ENCODE measurements at regions not wholly inside any gene's neighbourhood (a gene's known extent, or its start where the extent isn't known, plus 50 kb on each side); places are given as distances from the start of the nearest gene placed in this dataset.

DNA sequence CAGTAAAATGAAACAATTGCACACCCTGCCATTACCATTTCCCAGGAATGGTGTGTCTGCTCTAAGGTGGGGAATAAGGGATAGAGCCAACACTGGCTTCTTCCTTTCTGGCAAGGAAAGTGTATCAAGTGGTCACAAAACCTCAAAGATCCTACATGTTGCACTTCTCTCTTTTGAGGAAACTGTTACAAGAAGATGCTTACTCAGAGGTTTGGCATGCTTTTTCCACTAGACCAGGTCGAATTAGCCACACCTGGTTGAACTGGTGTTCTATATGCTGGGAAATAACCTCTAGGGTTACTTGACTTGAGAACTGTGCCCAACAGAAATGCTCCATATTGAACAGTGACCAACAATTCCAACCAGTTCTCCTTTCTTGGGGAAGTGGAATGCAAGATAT lies 102.9 kb downstream of the LRRN1 start:
- ATAC-seq (no peak), DNase-seq (no peak)
- no peak for TF ChIP-seq CTCF (IDR thresholded peaks at IDR 0.05)
- Histone ChIP-seq H3K4me3 (no peak overlapping the region), H3K9me3 (no peaks in the 10 kb centered on the region), H3K36me3 (ENCODE audit: low read depth) (no peaks in the 10 kb centered on the region), H3K4me1 (ENCODE audit: low read depth) (no peaks in the 10 kb centered on the region)
- intact Hi-C loops (cut with DNase I, micrococcal nuclease): no loop called here

- ATAC-seq: no peak
- intact Hi-C loops (cut with DNase I, micrococcal nuclease): no loop called here
- no peak for TF ChIP-seq CTCF (IDR thresholded peaks at IDR 0.05)
Observed at GRCh38 chr3:3906171-3906570, 106.9 kb downstream of the LRRN1 start.

DNA sequence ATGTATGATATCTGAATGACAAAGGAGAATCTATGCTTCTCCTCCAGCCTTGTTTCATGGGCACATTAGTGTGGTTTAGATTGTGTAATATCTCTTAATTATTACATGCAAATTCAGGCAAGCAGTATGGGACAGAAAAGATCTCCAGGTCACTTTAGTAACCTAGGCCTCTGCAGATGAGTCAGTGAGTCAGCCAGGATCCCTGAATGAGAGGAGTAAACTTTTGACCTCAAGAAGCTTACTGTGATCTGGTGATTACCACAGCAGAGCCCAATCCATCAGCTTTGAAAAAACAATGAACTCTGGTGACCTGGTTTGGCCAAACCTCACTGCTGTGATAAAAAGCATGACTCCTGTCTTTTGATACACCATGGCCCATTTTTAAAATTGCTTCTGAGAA lies 107.8 kb downstream of the LRRN1 start:
- no peak for ATAC-seq
- intact Hi-C loops (cut with DNase I, micrococcal nuclease): no loop called here
- H3K9me3 ChIP-seq: no peaks in the 10 kb centered on the region
- H3K4me3 ChIP-seq: no peak overlapping the region
- no peak for TF ChIP-seq CTCF (IDR thresholded peaks at IDR 0.05)
- no peaks in the 10 kb centered on the region for H3K36me3 ChIP-seq (ENCODE audit: low read depth)
- no peaks in the 10 kb centered on the region for H3K4me1 ChIP-seq (ENCODE audit: low read depth)
- DNase-seq: no peak

More at GRCh38 chr3:3906171-3906570, 106.9 kb downstream of the LRRN1 start:
- DNase-seq: no peak
- Histone ChIP-seq H3K4me1 (ENCODE audit: low read depth) (no peaks in the 10 kb centered on the region), H3K4me3 (no peak overlapping the region), H3K36me3 (ENCODE audit: low read depth) (no peaks in the 10 kb centered on the region), H3K9me3 (no peaks in the 10 kb centered on the region)

DNA sequence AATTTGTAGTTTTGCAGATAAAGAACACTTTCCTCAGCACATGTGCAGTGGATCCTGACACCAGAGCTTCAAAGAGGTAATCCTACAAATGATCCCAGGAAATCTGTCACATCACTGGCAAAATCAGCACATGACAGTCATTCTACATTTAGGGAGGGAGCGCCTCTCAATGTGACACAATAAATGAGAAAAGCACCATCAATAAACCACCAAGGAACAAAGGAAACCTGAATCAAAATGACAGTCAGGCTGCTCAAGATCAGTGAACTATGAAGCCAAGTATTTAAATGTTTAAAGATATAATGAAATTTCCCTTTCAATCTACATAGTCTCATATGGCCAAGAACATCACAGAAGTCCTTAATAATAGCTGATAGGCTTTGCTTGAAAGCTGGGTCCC lies 119.5 kb downstream of the LRRN1 start:
- no peaks in the 10 kb centered on the region for H3K4me1 ChIP-seq (ENCODE audit: low read depth)
- ATAC-seq (no peak), DNase-seq (no peak)
- H3K36me3 ChIP-seq (ENCODE audit: low read depth): no peaks in the 10 kb centered on the region
- no peak for TF ChIP-seq CTCF (IDR thresholded peaks at IDR 0.05)
- intact Hi-C loops (cut with DNase I, micrococcal nuclease): no loop called here
- no peak overlapping the region for H3K4me3 ChIP-seq
- H3K9me3 ChIP-seq: no peaks in the 10 kb centered on the region

- Histone ChIP-seq H3K4me1 (ENCODE audit: low read depth) (no peaks in the 10 kb centered on the region), H3K36me3 (ENCODE audit: low read depth) (no peaks in the 10 kb centered on the region), H3K4me3 (no peak overlapping the region), H3K9me3 (no peaks in the 10 kb centered on the region)
- intact Hi-C loops (cut with DNase I, micrococcal nuclease): no loop called here
- TF ChIP-seq CTCF (IDR thresholded peaks at IDR 0.05): no peak
- DNase-seq (no peak), ATAC-seq (no peak)
Observed at GRCh38 chr3:3919316-3919715, 120.1 kb downstream of the LRRN1 start.

DNA sequence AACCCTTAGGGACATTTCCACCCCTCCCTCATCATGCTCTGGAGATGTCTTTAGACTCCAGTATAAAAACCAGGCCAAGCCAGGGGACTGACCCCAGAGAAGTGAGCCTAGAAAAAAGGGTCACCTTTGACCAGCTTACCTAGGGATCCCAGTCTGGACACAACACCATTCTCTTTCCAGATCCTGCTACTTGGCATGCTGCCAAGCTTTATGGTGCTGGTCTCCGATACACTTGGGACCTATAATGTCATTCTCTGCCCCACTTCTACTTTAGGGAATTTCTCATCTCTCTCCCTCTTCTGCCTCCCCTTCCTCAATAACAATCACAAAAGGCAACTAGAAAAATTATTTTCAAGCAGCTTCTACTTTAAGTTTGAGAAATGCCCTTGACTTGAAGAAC lies 124.4 kb downstream of the LRRN1 start:
- no peaks in the 10 kb centered on the region for H3K4me1 ChIP-seq (ENCODE audit: low read depth)
- no peak overlapping the region for H3K4me3 ChIP-seq
- no peak for TF ChIP-seq CTCF (IDR thresholded peaks at IDR 0.05)
- DNase-seq (peak in 1 of 3 donors; percentile 2), ATAC-seq (no peak)
- H3K36me3 ChIP-seq (ENCODE audit: low read depth): no peaks in the 10 kb centered on the region
- intact Hi-C loops (cut with DNase I, micrococcal nuclease): no loop called here
- H3K9me3 ChIP-seq: no peaks in the 10 kb centered on the region
